DMS 273 (cell line): ENCODE measurements at regions not wholly inside any gene's neighbourhood (a gene's known extent, or its start where the extent isn't known, plus 50 kb on each side); places are given as distances from the start of the nearest gene placed in this dataset.

ENCODE experiments used
- DNase-seq: peaks from one replicate; lab custom pipeline; 2025; ENCODE audit not compliant: unreplicated experiment; lab: John Stamatoyannopoulos, UW

GRCh38 chr11:11045156-11045930 lies 187.5 kb upstream of the ZBED5 start:
- DNase-seq: no peak

- peak; percentile 1 for DNase-seq
Measured at GRCh38 chr11:11044137-11044855, 186.4 kb upstream of the ZBED5 start.

GRCh38 chr11:11043721-11044120 lies 185.9 kb upstream of the ZBED5 start:
- DNase-seq: peak; percentile 4

GRCh38 chr11:11039208-11039965 lies 181.5 kb upstream of the ZBED5 start:
- DNase-seq: no peak

- no peak for DNase-seq
Measured at GRCh38 chr11:11038782-11039181, 180.9 kb upstream of the ZBED5 start.

- DNase-seq: no peak
Measured at GRCh38 chr11:11038352-11038751, 180.5 kb upstream of the ZBED5 start.

GRCh38 chr11:11036848-11037732 lies 179.2 kb upstream of the ZBED5 start:
- DNase-seq: peak; percentile 68

GRCh38 chr11:11036185-11036847 lies 178.5 kb upstream of the ZBED5 start:
- DNase-seq: no peak

- no peak for DNase-seq
Measured at GRCh38 chr11:11035331-11035730, 177.5 kb upstream of the ZBED5 start.

GRCh38 chr11:11034476-11034875 lies 176.6 kb upstream of the ZBED5 start:
- DNase-seq: no peak

- no peak for DNase-seq
Measured at GRCh38 chr11:11032066-11032465, 174.2 kb upstream of the ZBED5 start.

GRCh38 chr11:11029027-11029426 lies 171.2 kb upstream of the ZBED5 start:
- DNase-seq: no peak

- peak; percentile 73 for DNase-seq
Measured at GRCh38 chr11:11028017-11028692, 170.3 kb upstream of the ZBED5 start.

- DNase-seq: no peak
Measured at GRCh38 chr11:11027288-11027687, 169.4 kb upstream of the ZBED5 start.

GRCh38 chr11:11025087-11025486 lies 167.2 kb upstream of the ZBED5 start:
- no peak for DNase-seq

GRCh38 chr11:11022125-11022730 lies 164.4 kb upstream of the ZBED5 start:
- DNase-seq: peak; percentile 44

GRCh38 chr11:11021563-11021962 lies 163.7 kb upstream of the ZBED5 start:
- DNase-seq: no peak

- no peak for DNase-seq
Measured at GRCh38 chr11:11020747-11021149, 162.9 kb upstream of the ZBED5 start.

- no peak for DNase-seq
Measured at GRCh38 chr11:11020219-11020726, 162.4 kb upstream of the ZBED5 start.
